ENCODE measurements at regions not wholly inside any gene's neighbourhood (a gene's known extent, or its start where the extent isn't known, plus 50 kb on each side); places are given as distances from the start of the nearest gene placed in this dataset.
A peak's percentile ranks its signal among the peaks of the same experiment; 100 is the strongest.

- no peaks in the 10 kb centered on the region for H3K36me3 ChIP-seq (ENCODE audit: low read depth)
- no peak for TF ChIP-seq EZH2phosphoT487 (IDR thresholded peaks at IDR 0.05; ENCODE audit: insufficient read depth, low read depth)
- no peak for TF ChIP-seq EZH2 (IDR thresholded peaks at IDR 0.05; ENCODE audit: insufficient read depth, poor library complexity, severe bottlenecking)
- H3K9me3 ChIP-seq (ENCODE audit: low read depth), result no peaks in the 10 kb centered on the region
- WGBS, 2 experiments (ENCODE audit: low coverage in 1 of 2, low lambda C conversion rate in 2 of 2, missing lambda C conversion rate in 2 of 2), result 88 to 90% methylated on average over 1 of the region's 1 CpG
- no peaks in the 10 kb centered on the region for H3K9me2 ChIP-seq (ENCODE audit: insufficient read depth)
- no peak overlapping the region for H3K4me3 ChIP-seq
- 0 out of 2 replicates have a peak, but pooled peaks cover 3% of the 10 kb centered on the region for H3K27me3 ChIP-seq (replicated peaks; ENCODE audit: insufficient read depth)
- peak; percentile 30 for DNase-seq
- no peaks in the 10 kb centered on the region for H3F3A ChIP-seq (ENCODE audit: insufficient read depth)
- H3K79me2 ChIP-seq (ENCODE audit: insufficient read depth), result no peaks in the 10 kb centered on the region
- in situ Hi-C loops (cut with MboI), result loop anchor here (25.0 kb wide), 1 partner anchor 913 kb away; no protein-coding TSS in a partner anchor
- no peaks in the 10 kb centered on the region for H4K20me1 ChIP-seq (ENCODE audit: insufficient read depth)
- H3K4me1 ChIP-seq (ENCODE audit: insufficient read depth), result no peaks in the 10 kb centered on the region
- H3K4me2 ChIP-seq (ENCODE audit: unreplicated experiment), result peak overlapping the region; percentile 9
- no peak overlapping the region for H3K9ac ChIP-seq
- no peak overlapping the region for H2AFZ ChIP-seq
- H3K27ac ChIP-seq, result no peak overlapping the region
These were observed 71.0 kb upstream of the CDKN3 start for GRCh38 chr14:54325766-54326165.

DNA sequence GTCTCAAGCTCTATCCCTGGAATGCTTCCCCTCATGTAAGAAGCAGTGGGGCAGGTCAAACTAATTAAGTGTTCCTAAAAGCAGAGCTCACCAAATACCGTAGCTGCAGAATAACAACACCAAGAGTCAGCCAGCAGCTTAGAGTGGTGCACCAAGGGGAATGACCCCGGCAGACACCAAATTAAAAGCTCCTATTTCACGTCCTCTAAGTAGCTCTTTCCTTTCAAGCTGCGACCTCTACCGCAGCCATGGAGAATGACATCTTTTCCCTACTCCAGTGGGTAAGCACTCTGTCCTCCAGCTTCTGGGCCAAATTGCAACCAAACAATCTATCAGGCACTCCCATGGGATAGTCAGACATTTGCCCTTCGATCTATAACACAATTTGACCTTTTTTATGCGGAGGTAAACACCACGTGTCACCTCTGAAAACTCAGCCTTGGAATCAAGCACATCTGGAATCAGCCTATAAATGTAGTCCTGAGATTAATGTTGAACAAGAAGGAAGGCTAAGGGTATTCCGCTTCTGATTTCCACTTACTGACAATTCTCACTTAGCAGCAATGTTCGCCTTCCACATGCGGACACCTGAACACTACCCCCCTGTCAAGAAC, 67.6 kb upstream of the CDKN3 start:
- Histone ChIP-seq H3K9me3 (ENCODE audit: low read depth) (no peaks in the 10 kb centered on the region), H3K27me3 (replicated peaks; ENCODE audit: insufficient read depth) (0 out of 2 replicates have a peak, but pooled peaks cover 7% of the 10 kb centered on the region), H3K4me3 (no peak overlapping the region), H4K20me1 (ENCODE audit: insufficient read depth) (no peaks in the 10 kb centered on the region), H3K79me2 (ENCODE audit: insufficient read depth) (no peaks in the 10 kb centered on the region), H3K4me1 (ENCODE audit: insufficient read depth) (no peaks in the 10 kb centered on the region), H3K4me2 (ENCODE audit: unreplicated experiment) (no peak overlapping the region), H2AFZ (no peak overlapping the region), H3F3A (ENCODE audit: insufficient read depth) (no peaks in the 10 kb centered on the region), H3K9me2 (ENCODE audit: insufficient read depth) (no peaks in the 10 kb centered on the region), H3K9ac (no peak overlapping the region), H3K27ac (no peak overlapping the region), H3K36me3 (ENCODE audit: low read depth) (no peaks in the 10 kb centered on the region)
- WGBS, 2 experiments (ENCODE audit: low coverage in 1 of 2, low lambda C conversion rate in 2 of 2, missing lambda C conversion rate in 2 of 2), result 13 to 17% methylated on average over 11 of the region's 11 CpGs
- TF ChIP-seq EZH2 (IDR thresholded peaks at IDR 0.05; ENCODE audit: insufficient read depth, poor library complexity, severe bottlenecking) (no peak), EZH2phosphoT487 (IDR thresholded peaks at IDR 0.05; ENCODE audit: insufficient read depth, low read depth) (no peak)
- DNase-seq, result peak; percentile 69
- in situ Hi-C loops (cut with MboI), result loop anchor here (25.0 kb wide), 1 partner anchor 917 kb away; no protein-coding TSS in a partner anchor

DNA sequence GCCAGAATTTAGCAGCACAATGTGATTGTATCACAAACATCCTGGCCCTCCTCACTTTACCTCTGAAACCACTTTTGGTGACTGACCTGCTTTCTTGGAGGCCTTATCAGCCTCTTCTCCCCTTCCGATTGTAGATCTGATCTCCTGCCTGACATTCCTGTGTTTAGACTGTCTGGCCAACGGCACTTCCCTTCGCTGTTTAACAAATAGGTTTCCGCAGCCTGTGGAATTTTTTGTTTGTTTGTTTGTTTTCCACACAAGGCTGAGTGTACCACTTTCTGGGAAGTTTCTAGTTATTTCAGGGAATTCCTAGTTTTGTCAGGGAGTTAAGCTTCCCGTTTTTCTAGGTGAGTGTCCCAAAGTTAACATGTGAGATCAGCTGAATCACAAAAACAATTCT, 65.9 kb upstream of the CDKN3 start:
- Histone ChIP-seq H3K27ac (no peak overlapping the region), H3K36me3 (ENCODE audit: low read depth) (no peaks in the 10 kb centered on the region), H3K4me3 (no peak overlapping the region), H2AFZ (no peak overlapping the region), H3K4me2 (ENCODE audit: unreplicated experiment) (no peak overlapping the region), H3K9me2 (ENCODE audit: insufficient read depth) (no peaks in the 10 kb centered on the region), H3K9me3 (ENCODE audit: low read depth) (no peaks in the 10 kb centered on the region), H3K9ac (no peak overlapping the region), H3K79me2 (ENCODE audit: insufficient read depth) (no peaks in the 10 kb centered on the region), H4K20me1 (ENCODE audit: insufficient read depth) (no peaks in the 10 kb centered on the region), H3K27me3 (replicated peaks; ENCODE audit: insufficient read depth) (0 out of 2 replicates have a peak, but pooled peaks cover 7% of the 10 kb centered on the region), H3F3A (ENCODE audit: insufficient read depth) (no peaks in the 10 kb centered on the region), H3K4me1 (ENCODE audit: insufficient read depth) (no peaks in the 10 kb centered on the region)
- TF ChIP-seq EZH2 (IDR thresholded peaks at IDR 0.05; ENCODE audit: insufficient read depth, poor library complexity, severe bottlenecking), result no peak
- no peak for TF ChIP-seq EZH2phosphoT487 (IDR thresholded peaks at IDR 0.05; ENCODE audit: insufficient read depth, low read depth)
- in situ Hi-C loops (cut with MboI), result loop anchor here (10.0 to 25.0 kb wide), 2 partner anchors 796 to 919 kb away; no protein-coding TSS in a partner anchor
- no peak for DNase-seq
- WGBS, 2 experiments (ENCODE audit: low coverage in 1 of 2, low lambda C conversion rate in 2 of 2, missing lambda C conversion rate in 2 of 2), result 92 to 93% methylated on average over 5 of the region's 5 CpGs

- Histone ChIP-seq H3K4me2 (ENCODE audit: unreplicated experiment) (no peak overlapping the region), H3K9ac (no peak overlapping the region)
- WGBS, 2 experiments (ENCODE audit: low coverage in 1 of 2, low lambda C conversion rate in 2 of 2, missing lambda C conversion rate in 2 of 2), result 62 to 65% methylated on average over 5 of the region's 5 CpGs
These were observed 65.3 kb upstream of the CDKN3 start for GRCh38 chr14:54331516-54331915.

More at GRCh38 chr14:54331516-54331915, 65.3 kb upstream of the CDKN3 start:
- Histone ChIP-seq H3K27me3 (replicated peaks; ENCODE audit: insufficient read depth) (0 out of 2 replicates have a peak, but pooled peaks cover 7% of the 10 kb centered on the region), H3K27ac (no peak overlapping the region), H3K4me1 (ENCODE audit: insufficient read depth) (no peaks in the 10 kb centered on the region), H3K4me3 (no peak overlapping the region), H2AFZ (no peak overlapping the region), H4K20me1 (ENCODE audit: insufficient read depth) (no peaks in the 10 kb centered on the region), H3F3A (ENCODE audit: insufficient read depth) (no peaks in the 10 kb centered on the region), H3K9me2 (ENCODE audit: insufficient read depth) (no peaks in the 10 kb centered on the region), H3K79me2 (ENCODE audit: insufficient read depth) (no peaks in the 10 kb centered on the region), H3K9me3 (ENCODE audit: low read depth) (no peaks in the 10 kb centered on the region), H3K36me3 (ENCODE audit: low read depth) (no peaks in the 10 kb centered on the region)
- no peak for DNase-seq
- in situ Hi-C loops (cut with MboI), result loop anchor here (10.0 to 25.0 kb wide), 2 partner anchors 797 to 919 kb away; no protein-coding TSS in a partner anchor
- TF ChIP-seq EZH2 (IDR thresholded peaks at IDR 0.05; ENCODE audit: insufficient read depth, poor library complexity, severe bottlenecking) (no peak), EZH2phosphoT487 (IDR thresholded peaks at IDR 0.05; ENCODE audit: insufficient read depth, low read depth) (no peak)

Measured in GM23248 (cell line).